Fibroblast of lung (primary cell): ENCODE measurements at regions not wholly inside any gene's neighbourhood (a gene's known extent, or its start where the extent isn't known, plus 50 kb on each side); places are given as distances from the start of the nearest gene placed in this dataset.

Experiments used
- CTCF ChIP-seq, 2 donors: IDR thresholded peaks in 1 of 2; conservative IDR thresholded peaks in 1 of 2; 1 replicate in 1 of 2; 2 replicates in 1 of 2; pipeline ENCODE4 v1.5.1; 2011 to 2012; ENCODE audit warnings: low read length in 2 of 2, control low read depth in 1 of 2, inconsistent platforms in 1 of 2, low read depth in 1 of 2, mild to moderate bottlenecking in 1 of 2
- EZH2 ChIP-seq: IDR thresholded peaks from 2 replicates; pipeline ENCODE4 v1.5.1; 2012; ENCODE audit warnings: low read length, control low read depth, mild to moderate bottlenecking; ENCODE audit errors: missing control alignments

GRCh38 chr13:52949742-52950141 lies 78.9 kb upstream of the OLFM4 start:
- TF ChIP-seq CTCF (conservative IDR thresholded peaks at IDR 0.05 in 1 of 2, IDR thresholded peaks at IDR 0.05 in 1 of 2; ENCODE audit: low read depth in 1 of 2, low read length in 2 of 2) (no peak), EZH2 (no peak)
